A549 (cell line): ENCODE measurements at regions not wholly inside any gene's neighbourhood (a gene's known extent, or its start where the extent isn't known, plus 50 kb on each side); places are given as distances from the start of the nearest gene placed in this dataset.

Experiments
- CHD4 ChIP-seq: fragments of 200-600 bp; sonication (generic); IDR thresholded peaks from 2 replicates; pipeline ENCODE4 v1.6.1; 2016; ENCODE audit warnings: antibody characterized with exemption, mild to moderate bottlenecking, borderline replicate concordance
- CTCF ChIP-seq: fragments of >200 bp; sonication (Bioruptor Twin); formaldehyde crosslinking; IDR thresholded peaks from 3 replicates; pipeline ENCODE4 v1.5.1; 2016
- EP300 ChIP-seq, 2 experiments: fragments of >200 bp; sonication (Bioruptor Twin); formaldehyde crosslinking; IDR thresholded peaks; 2 replicates in 1 of 2; 3 replicates in 1 of 2; pipeline ENCODE4 v1.6.1; 2016 to 2017
- JUN ChIP-seq, 2 experiments: fragments of >200 bp; sonication (Bioruptor Twin); formaldehyde crosslinking; IDR thresholded peaks; 2 replicates in 1 of 2; 3 replicates in 1 of 2; pipeline ENCODE4 v1.6.1; 2016 to 2017
- MYC ChIP-seq: IDR thresholded peaks from 2 replicates; pipeline ENCODE4 v1.6.1; 2012; ENCODE audit warnings: mild to moderate bottlenecking, inconsistent platforms, low read length, improper control_type of control experiment, borderline replicate concordance
- POLR2AphosphoS2 ChIP-seq: conservative IDR thresholded peaks from 2 replicates; pipeline ENCODE4 v1.6.1; 2012; ENCODE audit warnings: low read length, improper control_type of control experiment, inconsistent platforms

GRCh38 chr4:114400531-114400930 lies 198.1 kb upstream of the UGT8 start:
- TF ChIP-seq CTCF (no peak), EP300 (IDR thresholded peaks at IDR 0.05) (no peak), CHD4 (no peak), POLR2AphosphoS2 (no peak), JUN (IDR thresholded peaks at IDR 0.05) (no peak), MYC (no peak)
